Cerebellar nuclear complex (tissue), 1 donor: ENCODE measurements at regions not wholly inside any gene's neighbourhood (a gene's known extent, or its start where the extent isn't known, plus 50 kb on each side); places are given as distances from the start of the nearest gene placed in this dataset.
"Not testable (repeated sequence)": the region's sequence is repeated elsewhere in the genome, so short reads cannot be mapped to it uniquely, and the experiment has no call there.

Experiments
- DNase-seq, 2 experiments: peaks; one replicate each; lab custom pipeline; 2025; lab: John Stamatoyannopoulos, UW

GRCh38 chr4:179116581-179116980, 1674.3 kb upstream of the AGA start:
- no peak for DNase-seq

DNA sequence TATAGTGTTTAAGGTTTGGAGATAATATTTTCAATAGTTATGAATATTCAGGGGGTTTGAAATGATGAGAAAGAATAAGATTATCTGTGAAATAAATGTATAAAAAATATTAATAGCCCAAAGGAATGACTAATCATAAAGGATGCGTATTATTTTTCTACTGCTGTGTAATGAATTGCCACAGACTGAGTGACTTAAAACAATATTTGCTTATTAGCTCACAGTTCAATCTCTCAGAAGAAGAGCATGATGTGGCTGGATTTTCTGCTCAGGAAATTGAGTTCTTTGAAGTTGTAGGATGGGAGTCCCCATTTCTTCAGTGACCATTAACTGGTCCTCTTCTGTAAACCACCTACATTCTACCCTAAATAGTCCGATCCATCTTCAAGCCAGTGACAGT, 1680.8 kb upstream of the AGA start:
- no peak for DNase-seq

DNA sequence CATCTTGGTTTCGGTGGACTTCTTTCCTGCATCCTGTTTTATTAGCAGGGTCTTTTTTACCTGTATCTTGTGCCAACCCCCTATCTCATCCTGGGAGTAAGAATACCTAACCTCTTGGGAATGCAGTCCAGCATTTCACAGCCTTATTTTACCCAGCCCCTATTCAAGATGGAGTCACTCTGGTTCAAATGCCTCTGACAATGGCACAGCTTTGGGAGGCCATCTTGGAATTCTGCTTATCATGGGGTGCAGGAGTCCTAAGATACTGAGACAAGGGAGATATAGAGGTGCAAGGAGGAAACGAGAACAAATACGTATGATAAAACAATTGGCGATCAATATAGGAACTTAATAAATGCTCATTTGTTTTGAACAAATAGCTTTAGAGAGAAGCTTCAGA, 1682.2 kb upstream of the AGA start:
- no peak for DNase-seq

GRCh38 chr4:179124957-179125356, 1682.7 kb upstream of the AGA start:
- DNase-seq, result no peak

- DNase-seq, result no peak
These were observed 1683.6 kb upstream of the AGA start for GRCh38 chr4:179125870-179126269.

- DNase-seq, result no peak
These were observed 1686.1 kb upstream of the AGA start for GRCh38 chr4:179128299-179128698.

DNA sequence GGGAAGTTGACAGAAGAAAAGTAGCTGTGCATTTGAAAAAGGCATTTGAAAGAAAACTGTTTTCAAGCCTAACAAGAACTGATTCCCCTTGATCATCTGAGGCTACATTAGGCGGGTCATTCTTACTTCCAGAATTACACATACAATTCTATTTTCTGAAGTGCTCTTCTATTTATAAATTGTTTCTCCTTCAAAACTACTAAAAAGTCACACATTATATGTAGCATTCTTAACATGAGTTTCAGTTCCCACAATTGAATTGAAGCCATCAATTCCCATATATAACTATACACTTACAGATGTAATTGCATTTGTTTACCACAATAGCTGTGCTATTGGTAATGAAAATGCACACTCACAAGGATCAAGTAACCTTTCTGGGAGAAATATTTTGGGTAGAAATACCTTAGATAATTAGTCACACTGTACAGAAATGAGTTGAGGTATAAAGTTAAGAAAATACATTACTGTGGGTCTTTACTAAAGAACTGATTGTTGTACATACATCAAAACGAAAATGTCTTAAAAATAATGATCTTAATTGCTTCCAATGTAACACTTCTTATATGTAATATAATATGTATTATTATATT, 1688.0 kb upstream of the AGA start:
- DNase-seq, result no peak

- DNase-seq, result no peak
These were observed 1703.7 kb upstream of the AGA start for GRCh38 chr4:179145746-179146525.

DNA sequence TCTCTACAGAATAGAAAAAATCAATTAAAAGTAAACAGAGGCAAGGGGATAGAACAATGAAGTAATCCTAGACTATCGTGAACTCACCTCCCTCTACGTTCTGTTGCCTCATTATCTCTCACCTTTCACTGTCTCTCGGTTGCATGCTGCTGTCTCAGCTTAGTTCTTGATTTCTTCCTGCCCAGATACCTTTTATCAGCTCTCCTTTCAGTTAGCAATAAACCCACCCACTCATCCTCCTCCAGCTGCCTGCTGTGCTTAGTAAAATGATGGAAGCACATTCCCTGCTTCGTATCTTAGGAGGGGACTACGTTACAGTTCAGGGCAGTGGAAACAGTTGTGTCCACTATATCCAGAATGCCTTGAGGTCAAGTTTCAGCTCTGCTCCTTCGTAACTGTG, 1709.5 kb upstream of the AGA start:
- no peak for DNase-seq

- DNase-seq, result no peak
These were observed 1720.9 kb upstream of the AGA start for GRCh38 chr4:179163147-179163546.

- DNase-seq, result no peak
These were observed 1722.2 kb upstream of the AGA start for GRCh38 chr4:179164267-179164999.

DNA sequence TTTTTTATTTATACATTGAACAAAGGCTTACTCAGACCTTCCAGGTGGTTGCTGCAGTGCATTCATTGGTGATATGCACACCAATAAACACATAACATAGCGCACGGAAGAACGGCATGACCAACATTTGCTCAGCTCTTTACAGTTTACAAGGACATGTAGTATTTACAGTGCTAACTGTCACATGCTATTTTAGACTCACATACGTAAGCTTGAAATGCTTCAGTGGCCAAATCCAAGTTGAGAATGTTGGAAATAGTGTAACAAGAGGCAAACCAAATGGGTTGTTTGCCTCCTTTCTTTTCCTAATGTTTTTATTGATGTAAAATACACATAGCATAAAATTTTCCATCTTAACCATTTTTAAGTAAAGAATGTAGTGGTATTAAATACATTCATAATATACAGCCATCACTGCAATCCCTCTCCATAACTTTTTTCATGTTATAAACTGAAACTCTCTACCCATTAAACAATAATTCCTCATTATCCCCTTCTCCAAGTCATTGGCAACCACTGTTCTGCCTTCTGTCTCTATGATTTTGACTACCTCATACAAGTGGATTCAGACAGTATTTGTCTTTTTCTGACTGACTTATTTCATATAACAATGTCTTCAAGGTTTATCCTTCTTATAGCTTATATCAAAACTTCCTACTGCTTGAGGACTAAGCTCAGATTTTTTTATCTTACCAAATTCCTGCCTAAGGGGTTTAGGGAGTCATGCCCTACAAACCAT, 1722.9 kb upstream of the AGA start:
- no peak for DNase-seq

GRCh38 chr4:179165862-179166261, 1723.6 kb upstream of the AGA start:
- no peak for DNase-seq

GRCh38 chr4:179170308-179170707, 1728.1 kb upstream of the AGA start:
- not testable (repeated sequence) for DNase-seq

GRCh38 chr4:179182741-179183140, 1740.5 kb upstream of the AGA start:
- no peak for DNase-seq

GRCh38 chr4:179195887-179196286, 1753.7 kb upstream of the AGA start:
- DNase-seq, result no peak

- DNase-seq, result no peak
These were observed 1754.3 kb upstream of the AGA start for GRCh38 chr4:179196511-179196910.

GRCh38 chr4:179200681-179201080, 1758.4 kb upstream of the AGA start:
- DNase-seq, result no peak

DNA sequence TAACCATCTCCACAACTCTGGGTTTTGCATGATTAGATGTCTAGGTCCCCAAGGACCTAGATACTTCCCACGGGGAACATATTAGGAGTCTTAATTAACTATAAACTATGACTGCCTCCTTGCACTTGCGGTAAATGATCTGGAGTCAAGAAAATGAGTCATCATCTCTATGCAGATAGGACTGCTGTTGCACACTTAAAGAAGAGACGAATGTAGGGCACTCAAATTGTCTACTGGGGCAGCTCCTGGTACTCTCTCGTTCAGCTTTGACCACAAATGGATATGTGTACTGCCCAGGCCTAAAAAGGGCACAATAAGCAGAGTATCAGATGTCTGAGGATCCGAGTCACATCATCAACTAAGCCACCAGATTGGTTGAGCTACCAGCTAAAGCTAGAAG, 1783.4 kb upstream of the AGA start:
- no peak for DNase-seq

- no peak for DNase-seq
These were observed 1806.6 kb upstream of the AGA start for GRCh38 chr4:179248821-179249220.

- no peak for DNase-seq
These were observed 1826.6 kb upstream of the AGA start for GRCh38 chr4:179268791-179269190.

DNA sequence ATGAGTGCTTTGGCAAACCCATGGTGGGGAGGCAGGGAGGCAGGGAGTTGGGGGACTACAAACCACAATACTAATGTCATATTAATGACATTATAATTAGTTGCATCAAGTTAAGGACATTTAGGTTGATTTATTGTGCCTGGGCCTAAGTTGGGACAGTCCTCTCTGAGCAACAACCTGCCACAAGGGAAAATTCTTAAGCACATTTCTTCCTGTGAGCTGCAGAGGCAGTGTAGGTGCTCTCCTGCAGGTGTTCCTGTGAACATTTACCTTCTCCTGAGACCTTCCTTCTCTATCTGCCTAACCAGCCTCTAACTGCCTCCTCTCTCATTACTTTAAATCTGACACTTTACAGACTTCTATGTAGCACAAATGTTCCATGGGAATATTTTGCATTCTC, 1830.0 kb upstream of the AGA start:
- no peak for DNase-seq

DNA sequence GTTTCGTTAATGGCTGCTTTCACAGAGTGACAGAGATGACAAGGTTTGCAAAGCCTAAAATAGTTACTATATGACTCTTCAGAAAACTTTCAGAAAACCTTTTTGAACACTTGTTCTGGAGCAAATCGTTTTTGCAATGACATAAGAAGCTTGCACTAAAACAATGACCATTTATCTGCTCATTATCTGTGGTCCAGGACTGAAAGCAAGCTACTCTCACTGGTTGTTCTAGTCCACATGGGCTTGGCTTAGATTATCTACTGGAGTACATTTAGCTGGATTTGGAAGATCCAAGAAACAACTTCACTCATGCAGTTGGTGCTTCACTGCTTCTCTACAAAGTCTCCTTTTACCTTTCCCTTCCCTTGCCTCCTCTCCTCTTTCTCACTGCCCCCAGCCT, 1836.4 kb upstream of the AGA start:
- no peak for DNase-seq
